SK-N-SH (cell line): ENCODE measurements at regions not wholly inside any gene's neighbourhood (a gene's known extent, or its start where the extent isn't known, plus 50 kb on each side); places are given as distances from the start of the nearest gene placed in this dataset.

Experiments
- CTCF ChIA-PET: fragments of 300-600, 350-600 bp; formaldehyde crosslinking; extraction: SDS; loops from one replicate; lab custom pipeline; 2021; lab: Yijun Ruan, JAX
- POLR2A ChIA-PET: fragments of 350-600 bp; sonication (Branson Sonifier 250); formaldehyde crosslinking; extraction: SDS; loops from one replicate; lab custom pipeline; 2020; ENCODE audit warnings: antibody characterized with exemption, inconsistent platforms; lab: Yijun Ruan, JAX
- DNase-seq: peaks from one replicate; pipeline ENCODE4 v3.0.0; 2012
- H2AFZ ChIP-seq: fragments of 200-600 bp; sonication (generic); 2 replicates; pipeline ENCODE4 v1.8.1; 2016; ENCODE audit warnings: antibody characterized with exemption, mild to moderate bottlenecking, low read depth
- H3F3A ChIP-seq: fragments of 200-600 bp; sonication (generic); replicated peaks from 2 replicates; pipeline ENCODE3; 2016; ENCODE audit warnings: antibody characterized with exemption, mild to moderate bottlenecking; ENCODE audit not compliant: insufficient read depth
- H3K27ac ChIP-seq, 2 experiments: fragments of 200-500 bp in 1 of 2; fragments of 200-600 bp in 1 of 2; sonication (Bioruptor generic) in 1 of 2; sonication (generic), shearing (Covaris generic) in 1 of 2; 2 replicates each; pipeline versions ENCODE4 v1.5.1 to v1.6.1; 2014 to 2016; ENCODE audit warnings: low read depth in 2 of 2, inconsistent platforms in 1 of 2, low read length in 1 of 2, mild to moderate bottlenecking in 1 of 2, mixed read lengths in 1 of 2
- H3K27me3 ChIP-seq: fragments of 200-600 bp; sonication (generic), shearing (Covaris generic); 2 replicates; pipeline ENCODE4 v1.6.1; 2016; ENCODE audit warnings: mixed run types; ENCODE audit not compliant: insufficient read depth
- H3K36me3 ChIP-seq, 2 experiments: fragments of 200-500 bp in 1 of 2; fragments of 200-600 bp in 1 of 2; sonication (Bioruptor generic) in 1 of 2; sonication (generic) in 1 of 2; replicated peaks in 1 of 2; 2 replicates each; pipeline versions ENCODE3 to v1.5.1; 2014 to 2016; ENCODE audit warnings: low read length in 1 of 2, mild to moderate bottlenecking in 1 of 2; ENCODE audit not compliant: insufficient read depth in 2 of 2, control insufficient read depth in 1 of 2
- H3K4me1 ChIP-seq, 2 experiments: fragments of 200-500 bp in 1 of 2; fragments of 200-600 bp in 1 of 2; sonication (Bioruptor generic) in 1 of 2; sonication (generic), shearing (Covaris generic) in 1 of 2; 2 replicates each; pipeline versions ENCODE4 v1.5.1 to v1.6.1; 2014 to 2016; ENCODE audit warnings: low read depth in 1 of 2, low read length in 1 of 2, mixed run types in 1 of 2; ENCODE audit not compliant: insufficient read depth in 2 of 2, control insufficient read depth in 1 of 2
- H3K4me2 ChIP-seq: fragments of 200-600 bp; sonication (generic), shearing (Covaris generic); 2 replicates; pipeline ENCODE4 v1.6.1; 2017; ENCODE audit warnings: mixed run types
- H3K4me3 ChIP-seq, 2 experiments: fragments of 200-500 bp in 1 of 2; fragments of 200-600 bp in 1 of 2; sonication (Bioruptor generic) in 1 of 2; sonication (generic), shearing (Covaris generic) in 1 of 2; 2 replicates each; pipeline versions ENCODE4 v1.5.1 to v1.8.1; 2014 to 2016; ENCODE audit warnings: low read depth in 2 of 2, inconsistent platforms in 1 of 2, low read length in 1 of 2, mild to moderate bottlenecking in 1 of 2, mixed read lengths in 1 of 2, moderate library complexity in 1 of 2
- H3K79me2 ChIP-seq: fragments of 200-600 bp; sonication (generic); 2 replicates; pipeline ENCODE4 v1.8.1; 2017; ENCODE audit warnings: mild to moderate bottlenecking; ENCODE audit not compliant: insufficient read depth
- H3K9ac ChIP-seq: fragments of 200-600 bp; sonication (generic); 2 replicates; pipeline ENCODE4 v1.6.1; 2017; ENCODE audit warnings: mixed run types
- H3K9me2 ChIP-seq: fragments of 200-600 bp; sonication (generic); 2 replicates; pipeline ENCODE4 v1.6.1; 2017; ENCODE audit warnings: mixed run types
- H3K9me3 ChIP-seq: fragments of 200-600 bp; sonication (generic); 2 replicates; pipeline ENCODE4 v1.6.1; 2017; ENCODE audit warnings: mixed run types, mild to moderate bottlenecking, moderate library complexity
- H4K20me1 ChIP-seq: fragments of 200-600 bp; sonication (generic); 2 replicates; pipeline ENCODE4 v1.6.1; 2017; ENCODE audit warnings: mild to moderate bottlenecking, mixed run types; ENCODE audit not compliant: insufficient read depth
- CHD2 ChIP-seq: fragments of 150-350 bp; IDR thresholded peaks from 2 replicates; pipeline ENCODE4 v1.6.1; 2018; ENCODE audit warnings: low read length; ENCODE audit not compliant: partially characterized antibody
- FOXJ3 ChIP-seq: sonication (generic); formaldehyde crosslinking; IDR thresholded peaks from 2 replicates; pipeline ENCODE4 v1.5.1; 2020; ENCODE audit warnings: mild to moderate bottlenecking, missing genetic modification reagents
- FOXM1 ChIP-seq: IDR thresholded peaks from 2 replicates; pipeline ENCODE4 v1.4.0; 2012; ENCODE audit warnings: low read depth, mild to moderate bottlenecking
- GABPA ChIP-seq: IDR thresholded peaks from 2 replicates; pipeline ENCODE4 v1.4.0; 2012; ENCODE audit warnings: low read depth, mild to moderate bottlenecking
- GATA2 ChIP-seq: sonication (generic); formaldehyde crosslinking; IDR thresholded peaks from 2 replicates; pipeline ENCODE4 v1.5.0; 2020; ENCODE audit warnings: mild to moderate bottlenecking, missing genetic modification reagents
- MAX ChIP-seq: IDR thresholded peaks from 2 replicates; pipeline ENCODE4 v1.4.0; 2012; ENCODE audit warnings: low read depth
- MXI1 ChIP-seq: IDR thresholded peaks from 2 replicates; pipeline ENCODE4 v1.6.1; 2012; ENCODE audit warnings: mild to moderate bottlenecking, low read depth, low read length, improper control_type of control experiment
- NRF1 ChIP-seq: IDR thresholded peaks from 2 replicates; pipeline ENCODE4 v1.6.1; 2012; ENCODE audit warnings: low read depth, mild to moderate bottlenecking, low read length
- PBX3 ChIP-seq: IDR thresholded peaks from 2 replicates; pipeline ENCODE4; 2012
- REST ChIP-seq: IDR thresholded peaks from 2 replicates; pipeline ENCODE4 v1.6.1; 2012; ENCODE audit warnings: mild to moderate bottlenecking, low read depth, low read length, moderate library complexity
- RFX5 ChIP-seq: IDR thresholded peaks from 2 replicates; pipeline ENCODE4 v1.6.1; 2012; ENCODE audit warnings: mild to moderate bottlenecking, improper control_type of control experiment, low read length
- SMC3 ChIP-seq: IDR thresholded peaks from 2 replicates; pipeline ENCODE4 v1.6.1; 2012; ENCODE audit warnings: low read depth, low read length, improper control_type of control experiment
- TEAD4 ChIP-seq: IDR thresholded peaks from 2 replicates; pipeline ENCODE4 v1.4.0; 2012; ENCODE audit warnings: mild to moderate bottlenecking, borderline replicate concordance; ENCODE audit not compliant: insufficient read depth
- USF1 ChIP-seq: IDR thresholded peaks from 2 replicates; pipeline ENCODE4 v1.4.0; 2012; ENCODE audit warnings: low read depth, borderline replicate concordance
- ZBTB33 ChIP-seq: IDR thresholded peaks from 2 replicates; pipeline ENCODE4 v1.4.0; 2012; ENCODE audit warnings: low read depth, borderline replicate concordance
- WGBS: methylation state at CpG from one replicate; pipeline ENCODE4 v1.1.6; 2017; ENCODE audit warnings: low lambda C conversion rate; 5-methylcytosine and 5-hydroxymethylcytosine counted together

GRCh38 chr12:127750076-127750840 lies 516.7 kb upstream of the TMEM132C start:
- Histone ChIP-seq H3K9ac (no peak overlapping the region), H3F3A (no peaks in the 10 kb centered on the region), H3K4me1 (no peaks in the 10 kb centered on the region; a peak in 1 of 4 replicates), H3K9me3 (no peaks in the 10 kb centered on the region), H3K27ac (no peak overlapping the region), H3K4me3 (no peak overlapping the region), H2AFZ (no peak overlapping the region), H3K27me3 (no peaks in the 10 kb centered on the region), H3K4me2 (no peak overlapping the region), H3K36me3 (no peaks in the 10 kb centered on the region), H4K20me1 (no peaks in the 10 kb centered on the region), H3K79me2 (no peaks in the 10 kb centered on the region), H3K9me2 (no peaks in the 10 kb centered on the region)
- 15% methylated on average over 8 of the region's 8 CpGs for WGBS
- no peak for DNase-seq
- no peak for TF ChIP-seq ZBTB33
- TF ChIP-seq REST, result no peak
- no peak for TF ChIP-seq USF1
- TF ChIP-seq MXI1, result no peak
- CTCF ChIA-PET, result no interaction called here
- POLR2A ChIA-PET, result no interaction called here

- Histone ChIP-seq H2AFZ (no peak overlapping the region), H3K36me3 (no peaks in the 10 kb centered on the region), H3K9ac (no peak overlapping the region), H3K4me3 (no peak overlapping the region), H3K9me3 (no peaks in the 10 kb centered on the region), H3K27ac (no peak overlapping the region), H3K4me2 (no peak overlapping the region), H3K9me2 (no peaks in the 10 kb centered on the region), H3K4me1 (no peaks in the 10 kb centered on the region), H4K20me1 (no peaks in the 10 kb centered on the region), H3K27me3 (no peaks in the 10 kb centered on the region), H3F3A (no peaks in the 10 kb centered on the region), H3K79me2 (no peaks in the 10 kb centered on the region)
- no peak for DNase-seq
- ChIA-PET CTCF (no interaction called here), POLR2A (no interaction called here)
- WGBS, result 27% methylated on average over 1 of the region's 1 CpG
- TF ChIP-seq PBX3, result no peak
- no peak for TF ChIP-seq TEAD4
- TF ChIP-seq GATA2 (CRISPR knock-in tag), result no peak
- no peak for TF ChIP-seq FOXJ3 (CRISPR knock-in tag)
- TF ChIP-seq MXI1, result no peak
- no peak for TF ChIP-seq USF1
- TF ChIP-seq SMC3, result no peak
- TF ChIP-seq GABPA, result no peak
- no peak for TF ChIP-seq FOXM1
- TF ChIP-seq NRF1, result no peak
- no peak for TF ChIP-seq MAX
- no peak for TF ChIP-seq RFX5
- TF ChIP-seq CHD2, result no peak
- TF ChIP-seq ZBTB33, result no peak
Measured at GRCh38 chr12:127752802-127753201, 514.2 kb upstream of the TMEM132C start.
